GM19452 (cell line): ENCODE measurements at regions not wholly inside any gene's neighbourhood (a gene's known extent, or its start where the extent isn't known, plus 50 kb on each side); places are given as distances from the start of the nearest gene placed in this dataset.

ENCODE experiments used
- ATAC-seq: cut with Tn5 transposase; IDR thresholded peaks from one replicate; pipeline ENCODE4 v1.9.1; 2021; ENCODE audit not compliant: unreplicated experiment

- no peak for ATAC-seq
Measured at GRCh38 chr9:82367929-82368328, 379.4 kb downstream of the SPATA31D1 start.

- ATAC-seq, result no peak
Measured at GRCh38 chr9:82369251-82369945, 380.8 kb downstream of the SPATA31D1 start.

- ATAC-seq, result no peak
Measured at GRCh38 chr9:82375041-82375440, 386.5 kb downstream of the SPATA31D1 start.

GRCh38 chr9:82376677-82377232 lies 388.2 kb downstream of the SPATA31D1 start:
- ATAC-seq, result no peak

- ATAC-seq, result no peak
Measured at GRCh38 chr9:82382887-82383616, 394.5 kb downstream of the SPATA31D1 start.

DNA sequence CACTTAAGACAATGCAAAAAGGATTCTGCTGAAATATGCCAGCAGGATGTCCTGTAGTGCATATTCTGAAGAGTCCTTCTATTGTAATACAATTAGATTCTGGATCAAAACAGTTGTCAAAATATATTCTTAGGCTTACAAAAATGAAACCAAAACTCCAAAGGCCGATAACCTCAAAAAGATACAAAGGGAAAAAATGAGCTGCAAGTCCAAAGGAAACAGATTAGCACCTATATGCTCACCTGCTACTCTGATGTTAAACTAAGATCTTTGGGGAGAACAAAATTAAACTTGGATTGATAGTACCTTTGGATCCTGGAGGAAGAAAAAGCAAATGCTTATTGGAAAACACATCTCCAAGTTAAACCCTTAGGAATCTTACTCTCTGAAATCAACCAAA lies 397.1 kb downstream of the SPATA31D1 start:
- ATAC-seq, result no peak

DNA sequence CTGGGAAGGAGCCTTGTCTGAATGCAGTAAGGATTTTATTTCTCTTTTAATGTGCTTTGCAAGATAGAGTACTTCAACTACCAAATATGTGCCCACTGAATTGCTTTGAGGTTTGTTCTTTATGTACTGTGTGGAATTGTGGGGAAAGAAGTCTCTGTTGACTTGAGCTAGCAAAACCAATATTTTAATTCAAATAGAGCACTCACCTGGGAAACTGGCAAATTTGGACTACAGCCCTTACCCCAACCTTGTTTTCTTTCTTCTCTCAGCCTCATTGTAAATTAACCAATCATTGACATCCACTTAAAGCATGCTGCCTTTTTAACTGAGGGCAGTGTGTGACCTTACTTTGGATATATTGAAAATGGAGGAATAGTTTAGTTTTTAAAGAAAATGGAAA lies 409.0 kb downstream of the SPATA31D1 start:
- ATAC-seq, result no peak

DNA sequence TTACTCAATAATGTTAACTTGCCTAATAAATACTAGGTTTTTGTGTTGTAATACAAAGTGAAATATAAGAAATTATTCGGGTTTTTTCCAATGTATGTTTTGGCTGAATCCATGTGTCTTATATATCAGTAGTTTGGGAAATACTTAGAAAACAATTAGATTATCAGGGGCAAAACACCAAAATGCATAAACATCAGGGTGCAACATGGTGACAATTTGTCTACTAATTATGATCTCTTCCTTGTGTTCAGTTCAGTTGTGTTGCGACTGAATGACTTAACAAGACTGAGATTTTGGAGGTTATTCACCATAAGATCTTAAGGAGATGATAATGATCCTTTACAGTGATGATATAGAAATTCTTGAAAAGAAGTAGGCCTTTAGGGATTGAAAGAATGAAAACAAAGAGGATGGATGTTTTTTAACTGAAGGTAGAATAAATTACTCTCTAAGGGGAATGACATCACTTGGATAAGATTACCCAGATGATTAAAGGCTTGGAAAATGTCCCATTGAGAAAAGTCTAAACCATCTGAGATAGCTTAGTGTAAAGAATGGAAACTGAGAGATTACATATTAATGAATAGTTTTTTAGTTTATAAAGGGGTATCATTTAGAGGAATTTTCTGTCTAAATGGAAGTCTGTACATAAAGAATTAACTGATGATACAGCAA lies 415.8 kb downstream of the SPATA31D1 start:
- ATAC-seq, result no peak

- no peak for ATAC-seq
Measured at GRCh38 chr9:82404881-82405280, 416.3 kb downstream of the SPATA31D1 start.

DNA sequence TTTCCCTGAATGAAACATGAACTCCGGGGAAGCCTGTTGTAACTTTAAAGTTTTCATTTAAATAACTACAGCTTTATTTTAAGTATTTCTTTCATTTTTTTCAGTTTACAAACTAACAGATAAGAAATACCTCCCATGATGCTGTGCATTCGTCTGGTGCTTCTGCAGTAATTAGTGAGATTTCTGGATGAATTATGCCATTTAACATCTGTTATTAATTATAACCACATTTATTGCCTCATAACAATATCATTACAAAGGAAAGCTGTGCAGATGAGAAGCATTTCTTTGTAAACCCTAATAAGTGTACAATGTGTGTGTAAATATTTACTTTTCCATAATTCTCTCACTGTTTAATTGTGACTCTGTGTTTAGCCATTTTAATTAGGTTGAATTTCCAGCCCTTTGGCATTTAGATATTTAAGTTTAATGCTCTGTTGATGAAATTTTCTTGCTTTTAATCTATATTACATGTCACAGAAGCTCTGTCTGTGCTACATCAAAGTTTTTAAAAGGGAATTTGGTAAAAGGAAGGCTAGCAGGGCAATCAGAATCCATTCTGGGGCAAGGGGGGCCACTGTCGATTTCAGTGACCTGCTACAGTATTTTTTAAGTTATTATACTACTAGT lies 418.0 kb downstream of the SPATA31D1 start:
- ATAC-seq, result no peak

DNA sequence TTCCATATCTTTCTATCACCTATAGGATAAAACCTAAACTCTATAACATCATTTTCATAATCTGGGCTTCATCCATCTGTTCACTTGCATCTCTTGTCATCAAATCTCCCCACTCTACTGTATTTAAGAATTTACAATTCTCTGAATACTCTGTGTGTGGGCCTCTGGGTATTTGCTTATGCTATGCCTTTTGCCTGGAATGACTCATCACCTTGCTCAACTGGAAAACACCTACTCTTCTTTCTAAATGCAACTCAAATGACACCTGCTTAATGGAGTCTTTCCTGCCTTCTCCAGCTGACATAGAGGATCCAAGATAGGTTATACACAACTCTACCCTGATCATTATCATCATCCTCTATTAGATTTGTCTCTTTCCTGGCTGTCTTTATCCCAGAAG lies 421.7 kb downstream of the SPATA31D1 start:
- peak; percentile 86 for ATAC-seq

- ATAC-seq, result peak; percentile 15
Measured at GRCh38 chr9:82410866-82411265, 422.3 kb downstream of the SPATA31D1 start.

DNA sequence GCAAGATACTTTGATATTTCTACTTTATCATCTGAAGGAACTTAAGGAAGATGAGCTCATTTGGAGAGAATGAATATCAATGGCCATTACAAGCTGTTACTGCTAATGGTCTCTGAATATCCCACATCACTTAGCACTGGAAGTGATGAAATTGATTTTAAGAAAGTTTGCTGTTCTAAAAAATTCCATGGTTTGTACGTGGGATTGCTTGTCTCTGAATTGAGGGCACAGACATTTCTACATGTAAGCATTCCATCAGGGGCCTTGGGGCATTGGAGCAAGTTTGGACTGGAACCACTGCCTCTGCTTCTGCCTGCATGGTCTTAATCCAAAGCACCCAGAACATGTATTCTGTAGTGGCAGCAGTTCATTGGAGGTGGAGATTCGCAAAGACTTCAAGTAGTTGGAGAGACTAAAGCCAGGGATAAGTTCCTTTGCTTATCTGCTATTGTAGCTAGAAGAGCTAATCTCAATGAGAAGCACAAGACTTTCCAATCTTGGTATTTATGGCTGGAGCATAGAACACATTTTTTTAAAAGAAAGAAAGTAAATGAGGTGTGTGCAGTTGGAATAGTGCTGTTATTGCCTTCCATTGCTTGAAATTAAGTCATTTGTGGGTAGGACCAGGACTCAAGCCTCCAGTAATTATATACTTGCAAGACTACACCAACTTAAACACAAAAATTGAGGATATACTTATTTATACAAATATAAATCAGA lies 424.2 kb downstream of the SPATA31D1 start:
- no peak for ATAC-seq

DNA sequence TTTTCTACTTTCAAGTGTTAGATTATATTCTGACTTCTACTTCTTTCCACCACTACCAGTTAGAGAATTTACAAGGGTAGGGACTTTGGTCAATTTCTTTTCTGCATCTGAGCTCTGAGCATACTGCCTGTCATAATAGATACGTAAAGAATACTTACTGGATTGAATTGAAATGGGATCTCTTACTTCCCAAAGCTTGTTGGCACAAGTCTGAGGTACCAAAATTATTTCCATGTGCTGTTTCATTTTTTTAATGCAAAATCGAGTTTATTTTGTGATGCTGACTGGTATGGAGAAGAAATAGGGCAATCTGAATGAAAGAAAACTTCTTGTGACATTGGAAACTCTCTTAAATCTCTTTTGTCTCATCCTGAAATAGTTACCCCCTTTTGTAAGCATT lies 428.9 kb downstream of the SPATA31D1 start:
- ATAC-seq, result no peak

DNA sequence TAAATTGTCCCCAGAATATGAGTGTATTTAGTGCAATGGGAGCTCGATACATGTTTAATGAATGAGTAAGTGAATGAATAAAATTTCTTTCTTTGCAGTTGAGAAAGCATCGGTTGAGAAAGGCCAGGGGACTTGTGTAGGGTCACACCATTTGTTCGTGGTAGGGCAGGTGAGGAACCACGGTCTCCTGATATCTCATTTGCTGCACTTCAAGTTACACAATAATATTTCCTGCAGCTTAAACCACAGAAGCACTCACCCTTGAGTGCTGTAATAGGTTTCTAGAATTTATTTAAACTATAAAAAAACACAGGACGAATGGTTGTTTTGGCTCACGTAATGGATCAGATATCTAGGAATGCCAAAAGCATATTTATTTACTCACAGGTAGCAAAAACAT lies 429.8 kb downstream of the SPATA31D1 start:
- no peak for ATAC-seq

- ATAC-seq, result no peak
Measured at GRCh38 chr9:82419696-82420486, 431.3 kb downstream of the SPATA31D1 start.

DNA sequence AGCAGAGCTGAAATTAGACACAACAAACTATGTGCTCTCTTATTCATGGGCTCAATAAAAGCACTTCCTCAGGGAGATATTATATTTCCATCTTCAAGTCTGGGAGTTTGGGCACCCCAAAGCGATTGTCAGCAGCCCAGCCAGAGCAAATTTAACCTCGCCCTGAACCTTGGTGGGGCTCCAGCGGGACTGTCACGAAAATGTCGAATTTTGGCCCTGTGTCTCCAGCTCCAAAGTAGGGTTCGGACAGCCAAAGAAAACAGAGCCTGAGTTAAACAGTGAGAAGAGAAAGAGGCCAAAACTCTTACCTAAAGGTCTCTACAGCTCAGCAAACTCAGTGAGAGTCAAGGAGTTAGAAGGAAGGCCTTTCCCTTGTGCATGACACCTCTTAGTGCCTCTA lies 432.9 kb downstream of the SPATA31D1 start:
- ATAC-seq, result no peak

DNA sequence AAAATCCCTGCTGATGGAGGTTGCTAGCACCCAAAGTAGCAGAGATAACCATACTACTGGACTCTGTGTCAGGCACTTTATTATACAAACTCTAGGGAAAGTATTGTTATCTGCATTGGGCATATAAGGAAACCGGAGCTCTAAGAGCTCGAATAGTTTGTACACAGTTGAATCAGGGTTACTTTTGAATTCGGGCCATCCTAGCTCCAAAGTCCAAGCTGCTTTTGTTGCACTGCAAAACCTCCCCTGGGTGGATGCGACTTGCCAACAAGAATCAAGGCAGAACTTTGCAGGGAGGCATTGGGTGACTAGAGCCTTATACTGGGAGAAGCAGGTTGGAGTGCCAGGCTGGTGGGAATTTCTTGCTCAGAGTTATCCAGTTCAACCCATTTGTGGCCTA lies 435.1 kb downstream of the SPATA31D1 start:
- ATAC-seq, result no peak

GRCh38 chr9:82424599-82425120 lies 436.1 kb downstream of the SPATA31D1 start:
- no peak for ATAC-seq

GRCh38 chr9:82431121-82431520 lies 442.5 kb downstream of the SPATA31D1 start:
- no peak for ATAC-seq
